K562 (cell line): ENCODE measurements at regions not wholly inside any gene's neighbourhood (a gene's known extent, or its start where the extent isn't known, plus 50 kb on each side); places are given as distances from the start of the nearest gene placed in this dataset.

Source experiments
- ATAC-seq: fragments of 200-7000 bp; cut with Tn5 transposase; 3 replicates; pipeline ENCODE4 v1.9.1; 2020; ENCODE audit warnings: moderate library complexity
- BruUV-seq: library from RNA; stranded (reverse); fragments of 400-500 nt; replicated peaks from 2 replicates; lab custom pipeline; 2021; lab: Mats Ljungman, UMichigan
- CTCF ChIA-PET: fragments of 300-600 bp; formaldehyde crosslinking; extraction: SDS; loops from one replicate; lab custom pipeline; 2021; ENCODE audit warnings: low intra/inter-chr PET ratio; lab: Yijun Ruan, JAX
- POLR2A ChIA-PET: fragments of 300-600, 350-650 bp; sonication (Branson Sonifier 250); formaldehyde crosslinking; extraction: SDS; loops from one replicate; lab custom pipeline; 2021; ENCODE audit warnings: antibody characterized with exemption, inconsistent platforms; lab: Yijun Ruan, JAX
- DNase-seq, 4 experiments: peaks; one replicate each; pipeline versions ENCODE4 v3.0.0 to v3.0.0-alpha.2; 2011 to 2018; ENCODE audit warnings: low spot score in 3 of 4, mixed read lengths in 3 of 4; ENCODE audit errors: extremely low read depth in 1 of 4
- FAIRE-seq: peaks from 2 replicates; lab custom pipeline; 2011; peaks lifted over from hg19 to GRCh38; lab: Jason Lieb, UNC
- H2AFZ ChIP-seq: 2 replicates; pipeline ENCODE4 v1.6.0; 2011; ENCODE audit warnings: low read depth, low read length, control low read depth, inconsistent platforms
- H3K27ac ChIP-seq: fragments of 200-600 bp; 3 replicates; pipeline ENCODE4 v1.8.0; 2011; ENCODE audit warnings: low read depth, mild to moderate bottlenecking, control low read depth, inconsistent platforms, low read length, moderate library complexity, mixed read lengths; ENCODE audit errors: extremely low read depth
- H3K27me3 ChIP-seq, 2 experiments: fragments of 300-600 bp in 1 of 2; 2 replicates in 1 of 2; 3 replicates in 1 of 2; pipeline versions ENCODE4 v1.6.0 to v1.8.0; 2011; ENCODE audit warnings: inconsistent platforms in 2 of 2, low read length in 2 of 2, mild to moderate bottlenecking in 1 of 2, mixed read lengths in 1 of 2, moderate library complexity in 1 of 2; ENCODE audit not compliant: control insufficient read depth in 2 of 2, insufficient read depth in 2 of 2
- H3K36me3 ChIP-seq: fragments of 300-600 bp; 3 replicates; pipeline ENCODE4 v1.8.0; 2011; ENCODE audit warnings: mild to moderate bottlenecking, low read length, inconsistent platforms; ENCODE audit not compliant: control insufficient read depth, insufficient read depth
- H3K4me1 ChIP-seq, 2 experiments: fragments of 200-600 bp in 1 of 2; replicated peaks in 1 of 2; 2 replicates in 1 of 2; 3 replicates in 1 of 2; pipeline versions ENCODE4 v1.5.1 to v1.8.0; 2011; ENCODE audit warnings: inconsistent platforms in 2 of 2, low read length in 2 of 2, mild to moderate bottlenecking in 1 of 2, mixed read lengths in 1 of 2, moderate library complexity in 1 of 2; ENCODE audit not compliant: control insufficient read depth in 2 of 2, insufficient read depth in 2 of 2
- H3K4me2 ChIP-seq: 2 replicates; pipeline ENCODE4 v1.6.1; 2011; ENCODE audit warnings: low read length, control low read depth, inconsistent platforms, mixed read lengths; ENCODE audit not compliant: insufficient read depth
- H3K4me3 ChIP-seq: fragments of 200-600 bp; sonication (generic), shearing (Covaris generic); 2 replicates; pipeline ENCODE4 v1.5.1; 2016; ENCODE audit warnings: control low read depth, inconsistent platforms
- H3K79me2 ChIP-seq: fragments of 200-600 bp; 3 replicates; pipeline ENCODE4 v1.8.0; 2011; ENCODE audit warnings: low read length, inconsistent platforms; ENCODE audit not compliant: control insufficient read depth, insufficient read depth
- H3K9ac ChIP-seq, 2 experiments: 2 replicates each; pipeline versions ENCODE4 v1.6.0 to v1.6.1; 2011; ENCODE audit warnings: low read depth in 2 of 2, low read length in 2 of 2, control low read depth in 1 of 2, inconsistent platforms in 1 of 2, mild to moderate bottlenecking in 1 of 2, mixed read lengths in 1 of 2; ENCODE audit not compliant: insufficient read depth in 1 of 2
- H3K9me1 ChIP-seq: one replicate; pipeline ENCODE4 v1.6.0; 2011; ENCODE audit warnings: inconsistent platforms, mild to moderate bottlenecking, low read length, moderate library complexity; ENCODE audit not compliant: control insufficient read depth, insufficient read depth
- H3K9me3 ChIP-seq: replicated peaks from 2 replicates; pipeline ENCODE4 v1.5.1; 2011; ENCODE audit warnings: low read depth, low read length, inconsistent platforms; ENCODE audit not compliant: control insufficient read depth, insufficient read depth
- H4K20me1 ChIP-seq: replicated peaks from 2 replicates; pipeline ENCODE4 v1.6.1; 2011; ENCODE audit warnings: low read length, inconsistent platforms, mixed read lengths; ENCODE audit not compliant: control insufficient read depth, insufficient read depth
- CREB1 ChIP-seq, 2 experiments: sonication (generic) in 1 of 2; formaldehyde crosslinking in 1 of 2; IDR thresholded peaks; 2 replicates each; pipeline versions ENCODE4 v1.6.1 to v1.8.0; 2012 to 2022; ENCODE audit warnings: inconsistent platforms in 1 of 2, mild to moderate bottlenecking in 1 of 2, missing genetic modification reagents in 1 of 2, moderate library complexity in 1 of 2
- CTBP1 ChIP-seq: fragments of 450-650 bp; IDR thresholded peaks from 2 replicates; pipeline ENCODE4 v1.6.1; 2016; ENCODE audit warnings: borderline replicate concordance
- HEY1 ChIP-seq: fragments of 250-450 bp; sonication (Bioruptor Pico); IDR thresholded peaks from 2 replicates; pipeline ENCODE4 v1.5.0; 2020; ENCODE audit warnings: mild to moderate bottlenecking, moderate library complexity, borderline replicate concordance
- MYBL2 ChIP-seq, 2 experiments: fragments of 450-650 bp in 1 of 2; sonication (generic) in 1 of 2; formaldehyde crosslinking in 1 of 2; IDR thresholded peaks; 2 replicates each; pipeline versions ENCODE4 v1.6.1 to v1.8.1; 2017 to 2022; ENCODE audit warnings: borderline replicate concordance in 1 of 2, inconsistent platforms in 1 of 2, low read depth in 1 of 2, mild to moderate bottlenecking in 1 of 2, missing genetic modification reagents in 1 of 2, moderate library complexity in 1 of 2
- NFE2L1 ChIP-seq: fragments of 450-650 bp; IDR thresholded peaks from 2 replicates; pipeline ENCODE4 v1.6.1; 2016; ENCODE audit warnings: missing genetic modification characterization, low read depth, mild to moderate bottlenecking, missing compliant biosample characterization, moderate library complexity, borderline replicate concordance
- NR1H2 ChIP-seq: sonication (generic); formaldehyde crosslinking; IDR thresholded peaks from 2 replicates; pipeline ENCODE4 v1.4.0; 2020; ENCODE audit warnings: mild to moderate bottlenecking, missing genetic modification reagents
- SAFB2 ChIP-seq: fragments of 200-400 bp; formaldehyde crosslinking; IDR thresholded peaks from 2 replicates; pipeline ENCODE4 v1.6.1; 2018; ENCODE audit warnings: borderline replicate concordance, low read length, low read depth, moderate library complexity; ENCODE audit not compliant: severe bottlenecking
- SP1 ChIP-seq: sonication (generic); formaldehyde crosslinking; IDR thresholded peaks from 2 replicates; pipeline ENCODE4 v1.8.1; 2022; ENCODE audit warnings: mild to moderate bottlenecking, missing genetic modification reagents
- TCF7 ChIP-seq: sonication (generic); IDR thresholded peaks from 2 replicates; pipeline ENCODE4 v1.6.1; 2016; ENCODE audit warnings: antibody characterized with exemption, borderline replicate concordance
- ZNF140 ChIP-seq: fragments of 250-450 bp; sonication (Bioruptor Pico); IDR thresholded peaks from 2 replicates; pipeline ENCODE4 v1.8.0; 2021; ENCODE audit warnings: moderate library complexity, mild to moderate bottlenecking, inconsistent platforms
- ZNF224 ChIP-seq: sonication (generic); formaldehyde crosslinking; IDR thresholded peaks from 2 replicates; pipeline ENCODE4 v1.8.0; 2022; ENCODE audit warnings: mild to moderate bottlenecking, missing genetic modification reagents
- WGBS: fragments of 100-300 bp; shearing (Covaris generic); methylation state at CpG from one replicate; pipeline ENCODE4 v1.1.6; 2016; ENCODE audit warnings: low coverage, mixed read lengths; ENCODE audit not compliant: insufficient coverage; ENCODE audit errors: missing lambda C conversion rate; 5-methylcytosine and 5-hydroxymethylcytosine counted together
- in situ Hi-C: fragments of 300-500 bp; cut with MboI; formaldehyde crosslinking; loops from 4 replicates; pipeline ENCODE4 v1.15.0; 2018; ENCODE audit warnings: inconsistent platforms, mixed read lengths
- intact Hi-C: fragments of 100-400 bp; cut with micrococcal nuclease; formaldehyde crosslinking; loops from 2 replicates; pipeline ENCODE4 v1.14.2; 2022
- TF ChIP-seq, protein P1 (sequence below): sonication (generic); formaldehyde crosslinking; IDR thresholded peaks from 2 replicates; pipeline ENCODE4 v1.8.0; 2022; ENCODE audit warnings: mild to moderate bottlenecking, missing genetic modification reagents, borderline replicate concordance

DNA sequence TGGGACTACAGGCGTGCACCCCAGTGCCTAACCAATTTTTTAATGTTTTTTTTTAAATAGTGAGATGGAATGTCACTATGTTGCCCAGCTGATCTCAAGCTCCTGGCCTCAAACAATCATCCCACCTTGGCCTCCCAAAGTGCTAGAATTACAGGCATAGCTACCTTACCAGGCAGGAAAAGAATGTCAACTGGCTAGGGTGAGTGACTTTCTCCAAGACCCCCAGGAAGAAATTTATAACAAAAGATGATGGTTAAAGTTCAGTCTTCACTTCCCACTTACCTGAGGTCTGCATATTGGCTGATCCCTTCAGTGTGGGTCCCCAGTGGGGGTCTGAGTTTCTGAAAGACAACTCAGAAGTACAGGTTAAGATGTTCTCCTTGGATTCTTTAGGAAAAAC lies 893.0 kb downstream of the UQCRFS1 start (continued):
- TF ChIP-seq NFE2L1 (tag) (no peak), SAFB2 (no peak), CTBP1 (no peak)
- TF ChIP-seq, protein P1, sequence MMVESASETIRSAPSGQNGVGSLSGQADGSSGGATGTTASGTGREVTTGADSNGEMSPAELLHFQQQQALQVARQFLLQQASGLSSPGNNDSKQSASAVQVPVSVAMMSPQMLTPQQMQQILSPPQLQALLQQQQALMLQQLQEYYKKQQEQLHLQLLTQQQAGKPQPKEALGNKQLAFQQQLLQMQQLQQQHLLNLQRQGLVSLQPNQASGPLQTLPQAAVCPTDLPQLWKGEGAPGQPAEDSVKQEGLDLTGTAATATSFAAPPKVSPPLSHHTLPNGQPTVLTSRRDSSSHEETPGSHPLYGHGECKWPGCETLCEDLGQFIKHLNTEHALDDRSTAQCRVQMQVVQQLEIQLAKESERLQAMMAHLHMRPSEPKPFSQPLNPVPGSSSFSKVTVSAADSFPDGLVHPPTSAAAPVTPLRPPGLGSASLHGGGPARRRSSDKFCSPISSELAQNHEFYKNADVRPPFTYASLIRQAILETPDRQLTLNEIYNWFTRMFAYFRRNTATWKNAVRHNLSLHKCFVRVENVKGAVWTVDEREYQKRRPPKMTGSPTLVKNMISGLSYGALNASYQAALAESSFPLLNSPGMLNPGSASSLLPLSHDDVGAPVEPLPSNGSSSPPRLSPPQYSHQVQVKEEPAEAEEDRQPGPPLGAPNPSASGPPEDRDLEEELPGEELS = no peak
- TF ChIP-seq, all 486 proteins: peak for 0

DNA sequence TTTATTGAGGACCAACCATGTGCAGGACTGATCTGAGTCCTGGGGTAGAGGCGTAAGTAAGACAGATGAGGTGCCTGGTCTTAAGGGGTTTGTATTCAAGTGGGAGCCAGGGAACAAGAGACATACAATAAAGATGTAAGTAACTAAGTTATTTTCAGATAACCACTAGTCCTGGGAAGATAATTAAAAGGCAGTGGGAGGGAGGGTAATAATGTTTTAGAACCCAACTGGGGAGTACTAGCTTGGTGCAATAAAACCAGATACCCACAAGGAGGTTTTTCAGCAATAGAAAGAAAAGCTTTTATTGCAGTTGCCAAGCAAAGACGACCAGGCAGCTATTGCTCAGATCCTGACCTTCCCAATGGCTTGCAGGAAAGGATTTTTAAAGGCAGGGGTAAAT lies 893.7 kb downstream of the UQCRFS1 start:
- BruUV-seq = no TSS peak
- H3K9me3 ChIP-seq = no peaks in the 10 kb centered on the region
- ATAC-seq = no peak
- ChIA-PET CTCF (no interaction called here), POLR2A (interaction anchor here (0.6 to 0.7 kb wide), 2 partner anchors 8 to 53 kb away, joined by 3 to 5 read pairs; no protein-coding TSS in a partner anchor)
- no peak for FAIRE-seq
- H3K27ac ChIP-seq = no peak overlapping the region
- H3K4me1 ChIP-seq = no peaks in the 10 kb centered on the region
- H3K27me3 ChIP-seq = no peaks in the 10 kb centered on the region
- intact Hi-C loops = no loop called here
- no peak overlapping the region for H2AFZ ChIP-seq
- in situ Hi-C loops = no loop called here
- no peaks in the 10 kb centered on the region for H4K20me1 ChIP-seq
- H3K9ac ChIP-seq = no peak overlapping the region
- no peaks in the 10 kb centered on the region for H3K36me3 ChIP-seq
- WGBS = 0% methylated on average over 2 of the region's 2 CpGs
- TF ChIP-seq MYBL2 (IDR thresholded peaks at IDR 0.05; ENCODE audit: low read depth) (no peak), MYBL2 (CRISPR knock-in tag; IDR thresholded peaks at IDR 0.05; ENCODE audit: borderline replicate concordance) (no peak), NR1H2 (no peak), TCF7 (no peak), HEY1 (CRISPR knock-in tag) (no peak), CREB1 (IDR thresholded peaks at IDR 0.05) (no peak), CREB1 (CRISPR knock-in tag; IDR thresholded peaks at IDR 0.05) (no peak), ZNF140 (CRISPR knock-in tag) (no peak), ZNF224 (CRISPR knock-in tag) (no peak), SP1 (CRISPR knock-in tag) (no peak)
- TF ChIP-seq, protein P1 = no peak
- no peaks in the 10 kb centered on the region for H3K79me2 ChIP-seq
- no peaks in the 10 kb centered on the region for H3K9me1 ChIP-seq
- DNase-seq = no peak
- H3K4me3 ChIP-seq = no peak overlapping the region
- H3K4me2 ChIP-seq = no peak overlapping the region
